Loucy (cell line): ENCODE measurements at regions not wholly inside any gene's neighbourhood (a gene's known extent, or its start where the extent isn't known, plus 50 kb on each side); places are given as distances from the start of the nearest gene placed in this dataset.

Source experiments
- H2AFZ ChIP-seq: fragments of 200-600 bp; sonication (generic); 2 replicates; pipeline ENCODE4 v1.6.0; 2016; ENCODE audit warnings: antibody characterized with exemption, mild to moderate bottlenecking, low read length, moderate library complexity
- H3F3A ChIP-seq: fragments of 200-600 bp; 2 replicates; pipeline ENCODE4 v1.6.0; 2016; ENCODE audit warnings: antibody characterized with exemption, low read depth, mild to moderate bottlenecking
- H3K27me3 ChIP-seq: fragments of 200-600 bp; sonication (generic); 2 replicates; pipeline ENCODE4 v1.6.1; 2014; ENCODE audit warnings: low read length, mild to moderate bottlenecking; ENCODE audit not compliant: insufficient read depth, poor library complexity, severe bottlenecking
- H3K36me3 ChIP-seq: fragments of 200-600 bp; sonication (generic); 2 replicates; pipeline ENCODE4 v1.6.1; 2016; ENCODE audit warnings: low read length; ENCODE audit not compliant: insufficient read depth
- H3K4me1 ChIP-seq: fragments of 200-600 bp; sonication (generic); 2 replicates; pipeline ENCODE4 v1.5.1; 2014; ENCODE audit warnings: low read length, mild to moderate bottlenecking; ENCODE audit not compliant: insufficient read depth, poor library complexity, severe bottlenecking
- H3K4me2 ChIP-seq: fragments of 200-600 bp; sonication (generic); 2 replicates; pipeline ENCODE4 v1.6.0; 2014; ENCODE audit warnings: antibody characterized with exemption, low read length, low read depth, mild to moderate bottlenecking; ENCODE audit not compliant: poor library complexity, severe bottlenecking
- H3K4me3 ChIP-seq: fragments of 200-600 bp; sonication (generic); 2 replicates; pipeline ENCODE4 v1.5.1; 2014; ENCODE audit warnings: low read length, mild to moderate bottlenecking, mixed read lengths; ENCODE audit not compliant: poor library complexity, severe bottlenecking
- H3K79me2 ChIP-seq: fragments of 200-600 bp; sonication (generic); 2 replicates; pipeline ENCODE4 v1.6.1; 2014; ENCODE audit warnings: low read length; ENCODE audit not compliant: insufficient read depth
- H3K9ac ChIP-seq: fragments of 200-600 bp; sonication (generic); 2 replicates; pipeline ENCODE4 v1.6.0; 2014; ENCODE audit warnings: mild to moderate bottlenecking, low read depth, low read length, moderate library complexity; ENCODE audit not compliant: poor library complexity, severe bottlenecking
- H3K9me2 ChIP-seq: fragments of 200-600 bp; sonication (generic); replicated peaks from 2 replicates; pipeline ENCODE4 v1.6.1; 2016; ENCODE audit warnings: low read depth, low read length, mixed read lengths
- H3K9me3 ChIP-seq: fragments of 200-600 bp; sonication (generic); 2 replicates; pipeline ENCODE4 v1.6.1; 2014; ENCODE audit warnings: mild to moderate bottlenecking, antibody characterized with exemption, low read length, low read depth; ENCODE audit not compliant: insufficient read depth
- H4K20me1 ChIP-seq: fragments of 200-600 bp; sonication (generic); 2 replicates; pipeline ENCODE4 v1.6.0; 2014; ENCODE audit warnings: antibody characterized with exemption, low read length, mild to moderate bottlenecking; ENCODE audit not compliant: insufficient read depth, poor library complexity, severe bottlenecking
- EZH2phosphoT487 ChIP-seq: fragments of 200-600 bp; IDR thresholded peaks from 2 replicates; pipeline ENCODE4 v1.6.1; 2018; ENCODE audit warnings: antibody characterized with exemption, mild to moderate bottlenecking, moderate library complexity, borderline replicate concordance
- TF ChIP-seq, protein P1 (sequence below): fragments of 200-600 bp; sonication (generic); conservative IDR thresholded peaks from 2 replicates; pipeline ENCODE4 v1.5.1; 2014; ENCODE audit warnings: mild to moderate bottlenecking, antibody characterized with exemption, low read length

DNA sequence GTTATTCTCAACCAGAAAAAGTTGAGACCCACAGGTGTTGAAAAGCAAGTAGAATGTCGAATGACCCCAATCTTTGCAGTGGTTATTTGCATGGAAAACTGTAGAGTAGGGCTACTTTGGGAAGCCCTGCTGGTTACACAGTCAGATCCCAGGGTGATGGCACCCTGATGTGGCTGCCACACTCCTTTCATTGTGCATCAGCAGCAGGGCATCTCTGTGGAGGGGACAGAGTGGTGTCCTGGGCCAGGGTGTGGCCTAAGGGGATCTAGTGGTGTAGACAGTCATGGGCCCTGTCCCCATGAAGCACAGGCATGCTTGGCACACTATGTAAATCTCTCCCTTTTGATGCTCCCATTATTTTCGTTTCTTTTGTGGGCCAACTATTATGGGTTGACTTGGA, 199.4 kb upstream of the NAV2 start:
- H4K20me1 ChIP-seq, result no peaks in the 10 kb centered on the region
- H2AFZ ChIP-seq, result no peak overlapping the region
- H3K9ac ChIP-seq, result no peak overlapping the region
- no peaks in the 10 kb centered on the region for H3K27me3 ChIP-seq
- H3K79me2 ChIP-seq, result no peaks in the 10 kb centered on the region
- no peaks in the 10 kb centered on the region for H3F3A ChIP-seq
- TF ChIP-seq EZH2phosphoT487, result no peak
- TF ChIP-seq, protein P1, sequence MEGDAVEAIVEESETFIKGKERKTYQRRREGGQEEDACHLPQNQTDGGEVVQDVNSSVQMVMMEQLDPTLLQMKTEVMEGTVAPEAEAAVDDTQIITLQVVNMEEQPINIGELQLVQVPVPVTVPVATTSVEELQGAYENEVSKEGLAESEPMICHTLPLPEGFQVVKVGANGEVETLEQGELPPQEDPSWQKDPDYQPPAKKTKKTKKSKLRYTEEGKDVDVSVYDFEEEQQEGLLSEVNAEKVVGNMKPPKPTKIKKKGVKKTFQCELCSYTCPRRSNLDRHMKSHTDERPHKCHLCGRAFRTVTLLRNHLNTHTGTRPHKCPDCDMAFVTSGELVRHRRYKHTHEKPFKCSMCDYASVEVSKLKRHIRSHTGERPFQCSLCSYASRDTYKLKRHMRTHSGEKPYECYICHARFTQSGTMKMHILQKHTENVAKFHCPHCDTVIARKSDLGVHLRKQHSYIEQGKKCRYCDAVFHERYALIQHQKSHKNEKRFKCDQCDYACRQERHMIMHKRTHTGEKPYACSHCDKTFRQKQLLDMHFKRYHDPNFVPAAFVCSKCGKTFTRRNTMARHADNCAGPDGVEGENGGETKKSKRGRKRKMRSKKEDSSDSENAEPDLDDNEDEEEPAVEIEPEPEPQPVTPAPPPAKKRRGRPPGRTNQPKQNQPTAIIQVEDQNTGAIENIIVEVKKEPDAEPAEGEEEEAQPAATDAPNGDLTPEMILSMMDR, result no peak
- H3K9me3 ChIP-seq, result no peaks in the 10 kb centered on the region
- H3K36me3 ChIP-seq, result no peaks in the 10 kb centered on the region
- no peak overlapping the region for H3K4me2 ChIP-seq
- no peak overlapping the region for H3K4me3 ChIP-seq
- H3K9me2 ChIP-seq, result no peaks in the 10 kb centered on the region
- peaks cover 10% of the 10 kb centered on the region for H3K4me1 ChIP-seq

DNA sequence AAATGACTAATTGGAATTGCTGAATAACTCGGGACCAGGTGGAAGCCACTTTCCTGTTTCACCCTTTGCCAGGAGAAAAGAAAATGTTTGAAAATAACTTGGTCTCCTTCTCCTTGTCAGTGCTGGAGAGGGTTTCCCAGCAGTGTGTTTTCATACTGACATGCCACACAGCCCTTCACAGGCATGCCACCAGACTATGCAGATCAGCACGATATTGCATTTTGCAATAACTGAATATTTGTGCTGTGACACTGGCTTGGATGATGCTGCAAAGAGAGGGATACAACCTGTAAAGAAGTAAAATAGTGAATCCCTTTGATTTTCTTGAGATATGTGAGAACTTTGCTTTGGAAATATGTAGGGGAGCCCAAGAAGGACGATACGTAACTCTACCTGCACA, 200.0 kb upstream of the NAV2 start:
- Histone ChIP-seq H4K20me1 (no peaks in the 10 kb centered on the region), H3K9ac (no peak overlapping the region), H3K4me1 (peaks cover 3% of the 10 kb centered on the region), H3K36me3 (no peaks in the 10 kb centered on the region), H3K4me2 (no peak overlapping the region), H3K27me3 (no peaks in the 10 kb centered on the region), H3K79me2 (no peaks in the 10 kb centered on the region), H3F3A (no peaks in the 10 kb centered on the region), H3K9me3 (no peaks in the 10 kb centered on the region), H2AFZ (no peak overlapping the region), H3K9me2 (no peaks in the 10 kb centered on the region), H3K4me3 (no peak overlapping the region)
- TF ChIP-seq, protein P1, result no peak
- no peak for TF ChIP-seq EZH2phosphoT487

DNA sequence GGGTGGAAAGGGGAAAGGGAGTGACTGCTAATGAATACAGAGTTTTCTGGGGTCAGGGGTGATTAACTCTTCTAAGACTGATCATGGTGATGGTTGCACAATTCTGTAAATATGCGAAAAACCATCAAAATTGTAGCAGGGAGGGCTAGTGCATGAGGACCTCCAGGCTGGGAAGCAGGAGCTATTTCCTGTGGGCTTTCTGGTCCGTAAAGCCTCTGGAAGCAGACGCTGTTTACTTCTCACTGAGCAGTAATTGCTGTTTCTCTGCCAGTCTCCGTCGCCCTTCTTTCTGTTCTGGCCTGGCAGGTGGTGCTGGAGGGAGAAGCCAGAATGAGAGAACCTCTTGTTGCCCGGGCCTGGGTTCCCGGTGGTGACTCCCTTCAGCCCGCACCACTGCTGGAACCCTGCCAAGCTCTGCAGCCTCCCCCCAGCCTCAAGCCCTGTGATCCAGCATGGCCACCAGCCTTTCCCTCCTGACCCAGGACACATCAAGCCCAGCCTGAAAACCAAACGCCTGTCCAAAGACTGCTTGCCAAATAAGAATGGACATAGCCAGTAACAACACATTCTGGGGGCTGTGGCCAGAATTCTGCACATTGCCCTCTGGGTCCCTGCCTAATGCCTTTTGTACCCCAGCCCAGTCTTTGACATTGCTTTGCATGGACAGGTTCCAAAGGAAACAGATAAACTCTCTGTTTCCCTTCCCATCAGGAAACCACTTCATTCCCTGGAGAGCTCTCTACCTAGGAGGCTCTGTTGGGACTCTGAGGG, 201.0 kb upstream of the NAV2 start:
- no peak overlapping the region for H3K4me3 ChIP-seq
- no peak overlapping the region for H2AFZ ChIP-seq
- H3K4me2 ChIP-seq, result no peak overlapping the region
- H3K36me3 ChIP-seq, result no peaks in the 10 kb centered on the region
- no peaks in the 10 kb centered on the region for H4K20me1 ChIP-seq
- no peaks in the 10 kb centered on the region for H3F3A ChIP-seq
- no peaks in the 10 kb centered on the region for H3K9me3 ChIP-seq
- no peaks in the 10 kb centered on the region for H3K79me2 ChIP-seq
- TF ChIP-seq, protein P1, result no peak
- no peak for TF ChIP-seq EZH2phosphoT487
- no peaks in the 10 kb centered on the region for H3K4me1 ChIP-seq
- H3K9me2 ChIP-seq, result no peaks in the 10 kb centered on the region
- H3K27me3 ChIP-seq, result no peaks in the 10 kb centered on the region
- H3K9ac ChIP-seq, result no peak overlapping the region
